ENCODE measurements at regions not wholly inside any gene's neighbourhood (a gene's known extent, or its start where the extent isn't known, plus 50 kb on each side); places are given as distances from the start of the nearest gene placed in this dataset.

DNA sequence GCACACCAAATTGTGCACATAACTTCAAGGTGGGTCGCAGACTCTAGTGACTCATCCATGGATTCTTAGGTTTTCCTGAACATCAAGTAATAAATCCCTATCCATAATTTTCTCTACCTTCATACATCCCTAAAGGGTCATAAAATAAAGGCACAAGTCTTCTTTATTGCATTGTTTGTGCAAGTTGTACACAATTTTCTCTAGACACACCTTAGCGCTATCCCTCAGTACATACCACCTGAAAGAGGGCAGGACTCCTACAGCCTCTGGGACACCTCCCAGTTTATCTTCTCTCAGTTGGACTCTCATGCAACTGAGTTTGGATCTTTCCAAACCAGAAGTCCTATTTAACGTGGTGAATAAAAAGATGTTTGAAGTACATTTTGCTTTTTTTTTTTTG is 168.5 kb upstream of the BMP4 start:
- WGBS, 2 experiments (ENCODE audit: insufficient coverage in 2 of 2): 100% methylated on average over 1 to 2 of the region's 3 CpGs
- no peak overlapping the region for H3K4me3 ChIP-seq (ENCODE audit: extremely low read depth, insufficient read depth, low read length, poor library complexity, severe bottlenecking)
- no peak overlapping the region for H3K27ac ChIP-seq (ENCODE audit: low read depth, low read length, severe bottlenecking)
- H3K9me3 ChIP-seq (ENCODE audit: control insufficient read depth, low read length): no peaks in the 10 kb centered on the region
- no peaks in the 10 kb centered on the region for H3K36me3 ChIP-seq (ENCODE audit: control insufficient read depth, insufficient read depth, low read length)
- H3K4me1 ChIP-seq (ENCODE audit: control insufficient read depth, insufficient read depth, low read length, poor library complexity, severe bottlenecking): peaks cover 3% of the 10 kb centered on the region

DNA sequence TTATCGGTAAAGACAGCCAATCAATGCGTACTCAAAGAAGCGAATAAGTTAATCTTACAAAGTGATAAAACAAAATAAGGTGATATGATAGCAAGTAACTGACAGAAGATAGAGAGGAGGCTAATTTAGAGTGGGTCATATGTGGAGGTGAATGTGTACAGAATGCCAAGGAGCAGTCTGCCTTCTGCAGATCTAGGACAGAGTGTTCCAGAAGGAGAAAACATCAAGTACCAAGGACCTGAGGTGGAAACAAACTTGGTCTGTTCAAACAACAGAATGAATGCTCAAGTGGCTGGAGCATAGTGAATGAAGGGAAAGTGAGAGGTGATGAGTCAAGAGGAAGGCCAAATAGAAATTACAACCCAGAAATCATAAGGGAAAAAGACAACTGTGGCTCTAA is 170.3 kb upstream of the BMP4 start:
- Histone ChIP-seq H3K36me3 (ENCODE audit: control insufficient read depth, insufficient read depth, low read length) (no peaks in the 10 kb centered on the region), H3K4me1 (ENCODE audit: control insufficient read depth, insufficient read depth, low read length, poor library complexity, severe bottlenecking) (no peaks in the 10 kb centered on the region), H3K4me3 (ENCODE audit: extremely low read depth, insufficient read depth, low read length, poor library complexity, severe bottlenecking) (no peak overlapping the region), H3K27ac (ENCODE audit: low read depth, low read length, severe bottlenecking) (no peak overlapping the region), H3K9me3 (ENCODE audit: control insufficient read depth, low read length) (no peaks in the 10 kb centered on the region)
- WGBS, 2 experiments (ENCODE audit: insufficient coverage in 2 of 2): 100% methylated on average over 3 of the region's 3 CpGs

DNA sequence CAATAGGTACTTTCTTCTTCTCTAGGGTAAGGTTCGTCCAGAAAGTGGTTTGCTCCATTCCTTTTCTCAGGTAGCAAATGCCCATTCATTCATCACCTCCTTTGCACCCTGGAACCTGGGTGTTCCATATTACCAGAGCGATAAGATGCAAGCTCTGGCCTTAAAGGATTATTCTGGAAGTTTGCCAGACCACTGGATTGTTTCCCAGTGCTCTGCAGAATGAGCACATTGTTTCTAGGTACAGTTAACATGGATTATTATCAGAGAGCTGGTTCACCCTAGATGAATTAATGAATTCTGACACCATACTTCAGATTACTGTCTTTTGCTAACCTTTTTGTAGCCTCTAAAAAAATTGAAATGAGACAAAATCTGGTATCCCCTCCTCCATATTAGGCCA is 170.9 kb upstream of the BMP4 start:
- Histone ChIP-seq H3K9me3 (ENCODE audit: control insufficient read depth, low read length) (no peaks in the 10 kb centered on the region), H3K27ac (ENCODE audit: low read depth, low read length, severe bottlenecking) (no peak overlapping the region), H3K4me3 (ENCODE audit: extremely low read depth, insufficient read depth, low read length, poor library complexity, severe bottlenecking) (no peak overlapping the region), H3K36me3 (ENCODE audit: control insufficient read depth, insufficient read depth, low read length) (no peaks in the 10 kb centered on the region), H3K4me1 (ENCODE audit: control insufficient read depth, insufficient read depth, low read length, poor library complexity, severe bottlenecking) (no peaks in the 10 kb centered on the region)
- WGBS, 2 experiments (ENCODE audit: insufficient coverage in 2 of 2): no CpG with 5 or more reads among the region's 2 CpGs

DNA sequence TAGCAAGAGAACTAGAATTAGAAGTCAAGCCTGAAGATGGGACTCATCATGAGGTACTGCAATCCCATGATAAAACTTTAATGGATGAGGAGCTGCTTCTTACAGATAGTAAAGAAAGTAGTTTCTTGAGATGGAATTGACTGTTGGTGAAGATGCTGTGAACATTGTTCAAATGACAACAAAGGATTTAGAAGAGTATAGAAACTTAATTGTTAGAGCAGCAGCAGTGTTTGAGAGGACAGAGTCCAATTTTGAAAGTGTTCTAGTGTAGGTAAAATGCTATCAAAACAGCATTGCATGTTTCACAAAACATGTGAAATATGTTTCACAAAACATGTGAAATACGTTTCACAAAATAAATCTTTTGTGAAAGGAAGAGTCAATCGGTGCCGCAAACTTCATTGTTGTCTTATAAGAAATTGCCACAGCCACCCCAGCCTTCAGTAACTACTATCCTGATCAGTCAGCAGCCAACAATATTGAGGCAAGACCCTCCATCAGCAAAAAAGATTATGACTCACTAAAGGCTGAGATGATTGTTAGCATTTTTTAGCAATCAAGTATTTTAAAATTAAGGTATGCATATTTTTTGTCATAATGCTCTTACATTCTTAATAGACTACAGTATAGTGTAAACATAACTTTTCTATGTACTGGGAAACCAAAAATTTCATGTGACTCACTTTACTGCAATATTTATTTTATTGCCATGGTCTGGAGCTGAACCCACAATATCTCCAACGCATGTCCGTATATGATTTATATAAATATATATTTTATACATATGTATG is 173.4 kb upstream of the BMP4 start:
- Histone ChIP-seq H3K9me3 (ENCODE audit: control insufficient read depth, low read length) (no peaks in the 10 kb centered on the region), H3K27ac (ENCODE audit: low read depth, low read length, severe bottlenecking) (no peak overlapping the region), H3K4me3 (ENCODE audit: extremely low read depth, insufficient read depth, low read length, poor library complexity, severe bottlenecking) (no peak overlapping the region), H3K4me1 (ENCODE audit: control insufficient read depth, insufficient read depth, low read length, poor library complexity, severe bottlenecking) (no peaks in the 10 kb centered on the region), H3K36me3 (ENCODE audit: control insufficient read depth, insufficient read depth, low read length) (no peaks in the 10 kb centered on the region)
- 100% methylated on average over 1 of the region's 5 CpGs; no CpG with 5 or more reads in 1 of the 2 experiments for WGBS, 2 experiments (ENCODE audit: insufficient coverage in 2 of 2)

DNA sequence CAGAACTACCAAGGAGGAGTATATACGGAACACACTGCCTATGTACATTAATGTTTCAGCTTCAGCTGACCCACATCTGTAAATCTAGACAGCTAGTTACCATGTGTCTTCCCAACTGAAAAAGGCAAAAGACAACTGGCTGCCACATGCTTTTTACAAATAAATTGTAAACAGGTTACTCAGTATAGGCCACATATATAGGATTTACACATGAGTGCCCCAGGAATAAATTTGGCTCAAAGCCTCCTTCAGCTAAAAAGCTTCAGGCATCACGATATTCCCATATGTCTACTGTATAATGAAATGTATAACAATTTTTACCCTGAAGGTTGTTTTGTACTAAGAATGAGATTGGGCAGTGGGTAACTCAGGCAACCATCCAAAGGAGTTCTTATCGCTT is 175.9 kb upstream of the BMP4 start:
- H3K4me3 ChIP-seq (ENCODE audit: extremely low read depth, insufficient read depth, low read length, poor library complexity, severe bottlenecking): no peak overlapping the region
- H3K27ac ChIP-seq (ENCODE audit: low read depth, low read length, severe bottlenecking): no peak overlapping the region
- no peaks in the 10 kb centered on the region for H3K4me1 ChIP-seq (ENCODE audit: control insufficient read depth, insufficient read depth, low read length, poor library complexity, severe bottlenecking)
- WGBS, 2 experiments (ENCODE audit: insufficient coverage in 2 of 2): 90% methylated on average over 1 of the region's 3 CpGs; no CpG with 5 or more reads in 1 of the 2 experiments
- peaks cover 3% of the 10 kb centered on the region for H3K9me3 ChIP-seq (ENCODE audit: control insufficient read depth, low read length)
- H3K36me3 ChIP-seq (ENCODE audit: control insufficient read depth, insufficient read depth, low read length): no peaks in the 10 kb centered on the region

DNA sequence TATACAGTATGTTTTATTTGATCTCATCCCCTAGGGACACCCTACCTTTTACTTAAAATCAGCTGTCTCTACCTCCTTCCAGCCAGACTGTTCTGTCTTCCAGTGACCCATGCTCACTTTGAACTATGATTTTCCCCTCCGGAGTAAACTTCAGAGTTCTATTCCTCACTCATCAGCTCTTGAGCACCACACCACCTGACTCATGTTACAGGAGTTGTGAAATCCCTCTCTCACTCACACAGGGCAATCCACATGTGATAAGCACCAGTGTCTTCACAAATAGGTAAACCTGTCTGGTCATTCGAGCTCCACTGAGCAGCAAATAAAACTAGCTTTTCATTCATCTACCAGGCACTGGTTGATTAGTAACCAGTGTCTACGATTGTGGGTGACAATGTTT is 177.3 kb upstream of the BMP4 start:
- Histone ChIP-seq H3K9me3 (ENCODE audit: control insufficient read depth, low read length) (peaks cover 3% of the 10 kb centered on the region), H3K4me1 (ENCODE audit: control insufficient read depth, insufficient read depth, low read length, poor library complexity, severe bottlenecking) (no peaks in the 10 kb centered on the region), H3K4me3 (ENCODE audit: extremely low read depth, insufficient read depth, low read length, poor library complexity, severe bottlenecking) (no peak overlapping the region), H3K27ac (ENCODE audit: low read depth, low read length, severe bottlenecking) (no peak overlapping the region), H3K36me3 (ENCODE audit: control insufficient read depth, insufficient read depth, low read length) (no peaks in the 10 kb centered on the region)
- WGBS, 2 experiments (ENCODE audit: insufficient coverage in 2 of 2): 83 to 84% methylated on average over 1 to 2 of the region's 3 CpGs

DNA sequence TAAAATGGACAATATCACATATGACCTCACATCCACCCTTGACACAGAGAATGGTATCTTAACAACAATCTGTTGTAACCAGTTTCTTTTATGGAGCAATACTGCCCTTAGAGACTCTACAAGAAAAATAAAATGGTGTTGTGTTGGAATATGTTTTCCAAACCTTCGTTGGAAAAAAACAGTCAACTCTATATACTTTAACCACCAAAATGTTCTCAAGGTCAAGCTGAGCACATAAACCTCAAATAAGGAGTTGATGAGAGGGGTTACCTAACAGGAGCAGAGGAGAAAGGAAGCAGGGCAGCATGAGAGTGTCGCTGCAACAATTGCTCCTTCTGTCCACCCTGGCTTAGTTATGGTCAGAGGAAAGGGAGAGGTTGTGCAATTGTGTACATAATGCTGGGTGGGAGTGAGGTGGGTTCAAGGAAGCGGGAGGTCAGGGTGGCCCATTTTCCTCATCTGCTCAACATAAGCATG is 179.2 kb upstream of the BMP4 start:
- Histone ChIP-seq H3K4me1 (ENCODE audit: control insufficient read depth, insufficient read depth, low read length, poor library complexity, severe bottlenecking) (no peaks in the 10 kb centered on the region), H3K27ac (ENCODE audit: low read depth, low read length, severe bottlenecking) (no peak overlapping the region), H3K36me3 (ENCODE audit: control insufficient read depth, insufficient read depth, low read length) (no peaks in the 10 kb centered on the region), H3K9me3 (ENCODE audit: control insufficient read depth, low read length) (peaks cover 3% of the 10 kb centered on the region), H3K4me3 (ENCODE audit: extremely low read depth, insufficient read depth, low read length, poor library complexity, severe bottlenecking) (no peak overlapping the region)
- 100% methylated on average over 1 of the region's 3 CpGs for WGBS, 2 experiments (ENCODE audit: insufficient coverage in 2 of 2)

DNA sequence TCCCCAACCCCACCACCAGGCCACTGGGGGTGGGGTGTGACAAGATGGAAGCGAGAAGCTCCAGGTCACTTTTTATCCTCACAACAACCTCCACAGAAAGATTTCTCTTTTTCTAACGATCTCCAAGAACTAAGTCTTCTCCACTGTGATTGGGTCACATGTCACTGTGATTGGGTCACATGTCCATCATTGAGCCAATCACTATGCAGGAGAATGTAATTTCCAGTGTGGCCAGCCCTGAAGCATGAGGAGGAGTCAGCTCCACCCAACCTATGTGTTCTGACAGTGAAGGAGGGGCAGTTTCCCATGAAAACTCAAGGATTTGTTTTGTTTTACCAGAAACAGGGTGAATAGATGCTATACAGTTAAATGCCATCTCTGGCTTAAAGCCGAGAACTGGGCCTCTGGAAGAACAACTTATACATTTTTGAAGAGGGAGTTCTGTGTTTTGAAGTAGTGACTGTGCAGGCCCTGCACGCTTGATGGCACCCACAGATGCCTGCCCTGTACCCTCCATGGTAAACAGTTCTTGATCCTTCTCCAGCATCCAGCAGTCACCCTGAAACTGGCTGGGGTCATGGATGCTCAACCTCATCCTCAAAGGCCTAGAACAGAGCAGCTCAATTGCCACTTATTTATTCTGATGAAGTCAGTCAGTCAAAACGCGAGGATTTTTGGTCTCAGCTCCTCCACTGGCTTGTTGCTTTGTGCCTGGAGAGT is 180.4 kb upstream of the BMP4 start:
- H3K27ac ChIP-seq (ENCODE audit: low read depth, low read length, severe bottlenecking): no peak overlapping the region
- no peak overlapping the region for H3K4me3 ChIP-seq (ENCODE audit: extremely low read depth, insufficient read depth, low read length, poor library complexity, severe bottlenecking)
- peaks cover 3% of the 10 kb centered on the region for H3K9me3 ChIP-seq (ENCODE audit: control insufficient read depth, low read length)
- no peaks in the 10 kb centered on the region for H3K4me1 ChIP-seq (ENCODE audit: control insufficient read depth, insufficient read depth, low read length, poor library complexity, severe bottlenecking)
- 93 to 94% methylated on average over 4 to 6 of the region's 6 CpGs for WGBS, 2 experiments (ENCODE audit: insufficient coverage in 2 of 2)
- no peaks in the 10 kb centered on the region for H3K36me3 ChIP-seq (ENCODE audit: control insufficient read depth, insufficient read depth, low read length)

DNA sequence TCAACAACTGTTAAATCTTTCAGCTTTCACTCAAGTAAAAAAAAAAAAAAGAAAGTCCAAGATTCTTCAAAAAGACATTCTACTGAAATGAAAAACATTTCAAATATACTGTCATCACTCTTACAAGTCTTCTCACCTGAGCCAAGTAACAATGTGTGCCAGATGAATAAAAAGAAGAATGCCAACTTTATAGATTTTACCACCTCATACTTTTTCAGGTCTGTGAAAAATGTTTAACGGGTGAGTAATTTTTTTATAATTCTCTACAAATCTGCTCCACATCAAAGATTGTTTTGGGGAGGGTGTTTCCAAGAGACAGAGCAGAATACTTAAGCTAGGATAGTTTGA is 181.0 kb upstream of the BMP4 start:
- Histone ChIP-seq H3K36me3 (ENCODE audit: control insufficient read depth, insufficient read depth, low read length) (no peaks in the 10 kb centered on the region), H3K27ac (ENCODE audit: low read depth, low read length, severe bottlenecking) (no peak overlapping the region), H3K9me3 (ENCODE audit: control insufficient read depth, low read length) (peaks cover 3% of the 10 kb centered on the region), H3K4me1 (ENCODE audit: control insufficient read depth, insufficient read depth, low read length, poor library complexity, severe bottlenecking) (no peaks in the 10 kb centered on the region), H3K4me3 (ENCODE audit: extremely low read depth, insufficient read depth, low read length, poor library complexity, severe bottlenecking) (no peak overlapping the region)
- WGBS, 2 experiments (ENCODE audit: insufficient coverage in 2 of 2): no CpG with 5 or more reads among the region's 1 CpG

DNA sequence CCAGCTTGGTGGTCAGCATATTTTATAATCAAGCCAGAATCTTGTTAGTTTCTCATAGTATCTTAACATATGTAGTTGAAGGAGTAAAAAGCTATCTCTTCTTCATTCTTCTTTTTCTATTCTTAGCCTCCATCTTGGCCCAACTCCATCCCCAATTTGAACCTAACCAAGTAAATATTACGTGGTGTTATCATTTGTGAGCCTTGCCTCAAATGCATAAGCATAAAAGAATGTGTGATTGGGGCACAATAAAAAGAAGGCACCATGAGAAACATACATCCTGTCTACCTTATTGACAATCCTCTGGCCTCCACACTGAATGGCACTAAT is 181.4 kb upstream of the BMP4 start:
- Histone ChIP-seq H3K4me3 (ENCODE audit: extremely low read depth, insufficient read depth, low read length, poor library complexity, severe bottlenecking) (no peak overlapping the region), H3K9me3 (ENCODE audit: control insufficient read depth, low read length) (peaks cover 3% of the 10 kb centered on the region), H3K36me3 (ENCODE audit: control insufficient read depth, insufficient read depth, low read length) (no peaks in the 10 kb centered on the region), H3K4me1 (ENCODE audit: control insufficient read depth, insufficient read depth, low read length, poor library complexity, severe bottlenecking) (no peaks in the 10 kb centered on the region), H3K27ac (ENCODE audit: low read depth, low read length, severe bottlenecking) (no peak overlapping the region)
- no CpG with 5 or more reads among the region's 1 CpG for WGBS, 2 experiments (ENCODE audit: insufficient coverage in 2 of 2)
